GM12873 (cell line): ENCODE measurements at regions not wholly inside any gene's neighbourhood (a gene's known extent, or its start where the extent isn't known, plus 50 kb on each side); places are given as distances from the start of the nearest gene placed in this dataset.

ENCODE experiments used
- TF ChIP-seq, protein P1 (sequence below): IDR thresholded peaks from 2 replicates; pipeline ENCODE4 v1.5.1; 2012; ENCODE audit warnings: low read depth, mild to moderate bottlenecking, moderate library complexity, low read length, control low read depth; ENCODE audit not compliant: insufficient read depth; ENCODE audit errors: missing control alignments

GRCh38 chr5:12193536-12193935 lies 289.3 kb upstream of the CTNND2 start:
- TF ChIP-seq, protein P1, sequence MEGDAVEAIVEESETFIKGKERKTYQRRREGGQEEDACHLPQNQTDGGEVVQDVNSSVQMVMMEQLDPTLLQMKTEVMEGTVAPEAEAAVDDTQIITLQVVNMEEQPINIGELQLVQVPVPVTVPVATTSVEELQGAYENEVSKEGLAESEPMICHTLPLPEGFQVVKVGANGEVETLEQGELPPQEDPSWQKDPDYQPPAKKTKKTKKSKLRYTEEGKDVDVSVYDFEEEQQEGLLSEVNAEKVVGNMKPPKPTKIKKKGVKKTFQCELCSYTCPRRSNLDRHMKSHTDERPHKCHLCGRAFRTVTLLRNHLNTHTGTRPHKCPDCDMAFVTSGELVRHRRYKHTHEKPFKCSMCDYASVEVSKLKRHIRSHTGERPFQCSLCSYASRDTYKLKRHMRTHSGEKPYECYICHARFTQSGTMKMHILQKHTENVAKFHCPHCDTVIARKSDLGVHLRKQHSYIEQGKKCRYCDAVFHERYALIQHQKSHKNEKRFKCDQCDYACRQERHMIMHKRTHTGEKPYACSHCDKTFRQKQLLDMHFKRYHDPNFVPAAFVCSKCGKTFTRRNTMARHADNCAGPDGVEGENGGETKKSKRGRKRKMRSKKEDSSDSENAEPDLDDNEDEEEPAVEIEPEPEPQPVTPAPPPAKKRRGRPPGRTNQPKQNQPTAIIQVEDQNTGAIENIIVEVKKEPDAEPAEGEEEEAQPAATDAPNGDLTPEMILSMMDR = no peak

GRCh38 chr5:12183003-12183402 lies 278.8 kb upstream of the CTNND2 start:
- TF ChIP-seq, protein P1 = no peak

GRCh38 chr5:12177851-12178250 lies 273.6 kb upstream of the CTNND2 start:
- TF ChIP-seq, protein P1 = no peak

DNA sequence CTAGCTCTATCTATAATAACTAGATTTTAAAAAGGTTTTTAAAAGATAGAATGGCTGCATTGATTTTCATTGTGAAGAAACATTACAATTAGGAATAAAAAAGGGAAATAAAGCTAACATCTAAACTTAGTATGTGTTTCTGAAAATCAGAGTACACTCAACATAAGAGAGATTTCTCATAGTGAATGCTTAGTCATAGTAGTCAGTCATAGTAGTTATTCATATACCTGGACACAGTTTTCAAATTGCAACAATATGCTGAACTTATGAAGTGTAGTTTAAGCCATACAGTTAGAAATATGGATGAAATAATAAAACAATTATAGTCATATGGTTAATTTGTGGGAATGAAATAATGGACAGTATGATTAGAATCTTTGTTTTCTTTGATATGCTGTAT lies 273.0 kb upstream of the CTNND2 start:
- TF ChIP-seq, protein P1 = no peak

- TF ChIP-seq, protein P1 = no peak
Measured at GRCh38 chr5:12175914-12176585, 271.8 kb upstream of the CTNND2 start.

DNA sequence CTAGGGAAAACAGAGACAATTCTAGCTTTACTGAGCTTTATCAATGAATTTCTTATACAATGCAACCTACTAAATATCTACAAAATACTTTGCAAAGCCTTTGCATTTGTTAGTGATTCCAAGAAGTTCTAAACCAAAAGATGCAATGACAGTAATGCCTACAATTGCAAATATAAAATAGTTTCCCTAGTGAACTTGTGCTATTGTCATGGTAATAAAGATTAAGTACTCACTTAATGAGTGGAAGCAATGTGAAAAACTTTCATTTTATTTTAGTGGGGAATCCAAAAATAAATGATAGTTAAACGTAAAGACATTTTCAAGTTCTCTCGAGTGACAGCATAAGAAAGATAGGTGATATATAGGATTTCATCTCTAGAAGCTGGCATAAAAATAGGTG lies 270.5 kb upstream of the CTNND2 start:
- TF ChIP-seq, protein P1 = no peak

- TF ChIP-seq, protein P1 = no peak
Measured at GRCh38 chr5:12169536-12169935, 265.3 kb upstream of the CTNND2 start.
